Endothelial cell of umbilical vein (primary cell): ENCODE measurements at regions not wholly inside any gene's neighbourhood (a gene's known extent, or its start where the extent isn't known, plus 50 kb on each side); places are given as distances from the start of the nearest gene placed in this dataset.
"Not testable (repeated sequence)": the region's sequence is repeated elsewhere in the genome, so short reads cannot be mapped to it uniquely, and the experiment has no call there.

Source experiments
- BruUV-seq: library from RNA; stranded (reverse); fragments of 400-500 nt; replicated peaks from 2 replicates; lab custom pipeline; 2021; lab: Mats Ljungman, UMichigan
- CTCF ChIA-PET: fragments of 300-600, 350-600 bp; sonication (Branson Sonifier 250); formaldehyde crosslinking; loops from one replicate; lab custom pipeline; 2021; ENCODE audit warnings: antibody characterized with exemption, inconsistent platforms; lab: Charles Lee
- POLR2A ChIA-PET: fragments of 300-600, 350-600 bp; sonication (Branson Sonifier 250); formaldehyde crosslinking; loops from one replicate; lab custom pipeline; 2021; ENCODE audit warnings: antibody characterized with exemption, inconsistent platforms; lab: Charles Lee
- DNase-seq: peaks from one replicate; pipeline ENCODE4 v3.0.0-alpha.2; 2011; ENCODE audit warnings: low read depth, low spot score
- FAIRE-seq: peaks from 2 replicates; lab custom pipeline; 2011; peaks lifted over from hg19 to GRCh38; lab: Jason Lieb, UNC
- H2AFZ ChIP-seq: 2 replicates; pipeline ENCODE4 v1.6.0; 2012; ENCODE audit warnings: low read depth, low read length, control low read depth, inconsistent platforms
- H3K27ac ChIP-seq: 2 replicates; pipeline ENCODE4 v1.5.1; 2011; ENCODE audit warnings: low read depth, mild to moderate bottlenecking, control low read depth, low read length, moderate library complexity; ENCODE audit not compliant: insufficient read depth
- H3K27me3 ChIP-seq, 2 experiments: 2 replicates each; pipeline versions ENCODE4 v1.6.0 to v1.6.1; 2011; ENCODE audit warnings: low read length in 2 of 2, mixed read lengths in 1 of 2; ENCODE audit not compliant: control insufficient read depth in 2 of 2, insufficient read depth in 2 of 2
- H3K36me3 ChIP-seq, 2 experiments: 2 replicates in 1 of 2; 3 replicates in 1 of 2; pipeline ENCODE4 v1.5.1; 2011; ENCODE audit warnings: low read length in 2 of 2, mild to moderate bottlenecking in 1 of 2, moderate library complexity in 1 of 2; ENCODE audit not compliant: control insufficient read depth in 2 of 2, insufficient read depth in 2 of 2; ENCODE audit errors: extremely low read depth in 1 of 2
- H3K4me1 ChIP-seq: 3 replicates; pipeline ENCODE4 v1.5.1; 2011; ENCODE audit warnings: mild to moderate bottlenecking, low read length; ENCODE audit not compliant: control insufficient read depth, insufficient read depth; ENCODE audit errors: extremely low read depth
- H3K4me2 ChIP-seq: 2 replicates; pipeline ENCODE4 v1.6.1; 2011; ENCODE audit warnings: low read length, control low read depth, mixed read lengths; ENCODE audit not compliant: insufficient read depth
- H3K4me3 ChIP-seq, 3 experiments: fragments of 200-600 bp in 1 of 3; sonication (generic), shearing (Covaris generic) in 1 of 3; replicated peaks in 1 of 3; 2 replicates each; pipeline ENCODE4 v1.5.1; 2011 to 2016; ENCODE audit warnings: control low read depth in 3 of 3, low read length in 3 of 3, mild to moderate bottlenecking in 2 of 3, inconsistent platforms in 1 of 3, low read depth in 1 of 3, moderate library complexity in 1 of 3; ENCODE audit not compliant: insufficient read depth in 1 of 3
- H3K79me2 ChIP-seq: 2 replicates; pipeline ENCODE4 v1.6.0; 2012; ENCODE audit warnings: low read length, inconsistent platforms; ENCODE audit not compliant: control insufficient read depth, insufficient read depth
- H3K9ac ChIP-seq: replicated peaks from 2 replicates; pipeline ENCODE3; 2011; ENCODE audit warnings: low read length, control low read depth; ENCODE audit not compliant: insufficient read depth; ENCODE audit errors: extremely low read depth
- H3K9me1 ChIP-seq: replicated peaks from 3 replicates; pipeline ENCODE4 v1.6.0; 2011; ENCODE audit warnings: mild to moderate bottlenecking, low read length; ENCODE audit not compliant: control insufficient read depth, insufficient read depth; ENCODE audit errors: extremely low read depth
- H3K9me3 ChIP-seq: replicated peaks from 2 replicates; pipeline ENCODE4 v1.5.1; 2012; ENCODE audit warnings: low read length, inconsistent platforms; ENCODE audit not compliant: control insufficient read depth, insufficient read depth
- H4K20me1 ChIP-seq: replicated peaks from 2 replicates; pipeline ENCODE3; 2011; ENCODE audit warnings: mild to moderate bottlenecking, low read length; ENCODE audit not compliant: control insufficient read depth, insufficient read depth; ENCODE audit errors: extremely low read depth
- EZH2 ChIP-seq: IDR thresholded peaks from 2 replicates; pipeline ENCODE4 v1.6.1; 2012; ENCODE audit warnings: borderline replicate concordance, low read depth, mild to moderate bottlenecking, moderate library complexity, low read length, inconsistent platforms; ENCODE audit not compliant: severe bottlenecking
- FOS ChIP-seq: IDR thresholded peaks from 2 replicates; pipeline ENCODE4 v1.6.1; 2011; ENCODE audit warnings: mild to moderate bottlenecking, low read length, moderate library complexity, borderline replicate concordance; ENCODE audit not compliant: insufficient read depth
- GATA2 ChIP-seq: IDR thresholded peaks from 2 replicates; pipeline ENCODE4 v1.7.0; 2011; ENCODE audit warnings: low read depth, mild to moderate bottlenecking, moderate library complexity, mixed read lengths, low read length; ENCODE audit not compliant: insufficient read length, insufficient read depth
- JUN ChIP-seq: IDR thresholded peaks from 2 replicates; pipeline ENCODE4 v1.6.1; 2011; ENCODE audit warnings: borderline replicate concordance, low read depth; ENCODE audit not compliant: insufficient read length, insufficient read depth
- MYC ChIP-seq: IDR thresholded peaks from one replicate; pipeline ENCODE4 v1.6.1; 2011; ENCODE audit warnings: mild to moderate bottlenecking, low read depth, low read length
- POLR2AphosphoS5 ChIP-seq: IDR thresholded peaks from 2 replicates; pipeline ENCODE4 v1.6.1; 2012; ENCODE audit warnings: low read depth, mild to moderate bottlenecking, control low read depth, low read length, moderate library complexity; ENCODE audit not compliant: insufficient read depth
- dilution Hi-C: fragments of 300-500 bp; cut with MboI; formaldehyde crosslinking; loops from one replicate; pipeline ENCODE4 v1.15.0; 2019; ENCODE audit warnings: low sequenced_read_pairs; ENCODE audit not compliant: extremely low pct_ligation_motif_present
- intact Hi-C: fragments of 100-400 bp; cut with micrococcal nuclease; formaldehyde crosslinking; loops from one replicate; pipeline ENCODE4 v1.10.0; 2022

GRCh38 chr1:79488572-79489121, 482.1 kb upstream of the ADGRL4 start:
- H3K9me1 ChIP-seq, FAIRE-seq, H3K4me1 ChIP-seq, BruUV-seq, dilution Hi-C loops, H3K79me2 ChIP-seq, H3K4me3 ChIP-seq, H4K20me1 ChIP-seq, H3K27ac ChIP-seq, H2AFZ ChIP-seq, H3K27me3 ChIP-seq, POLR2A ChIA-PET, DNase-seq, H3K9ac ChIP-seq, H3K9me3 ChIP-seq, H3K36me3 ChIP-seq, H3K4me2 ChIP-seq, CTCF ChIA-PET: not testable (repeated sequence)
- intact Hi-C loops: loop anchor here (5.0 kb wide), 1 partner anchor 651 kb away; no protein-coding TSS in a partner anchor

GRCh38 chr1:79478728-79479373, 472.3 kb upstream of the ADGRL4 start:
- no peak overlapping the region for H3K9ac ChIP-seq
- POLR2A ChIA-PET: no interaction called here
- H3K9me3 ChIP-seq: no peaks in the 10 kb centered on the region
- intact Hi-C loops: no loop called here
- DNase-seq (no peak), FAIRE-seq (no peak)
- no peaks in the 10 kb centered on the region for H3K9me1 ChIP-seq
- H3K27me3 ChIP-seq: no peaks in the 10 kb centered on the region
- H3K79me2 ChIP-seq: no peaks in the 10 kb centered on the region
- H3K36me3 ChIP-seq: no peaks in the 10 kb centered on the region
- H3K27ac ChIP-seq: no peak overlapping the region
- dilution Hi-C loops: no loop called here
- no peaks in the 10 kb centered on the region for H4K20me1 ChIP-seq
- no peak overlapping the region for H2AFZ ChIP-seq
- no peak overlapping the region for H3K4me2 ChIP-seq
- CTCF ChIA-PET: no interaction called here
- no peak for TF ChIP-seq POLR2AphosphoS5
- TF ChIP-seq EZH2: no peak
- no peak for TF ChIP-seq FOS
- no peak for TF ChIP-seq GATA2
- no peak for TF ChIP-seq JUN
- no peak for TF ChIP-seq MYC
- no TSS peak for BruUV-seq
- H3K4me3 ChIP-seq: no peak overlapping the region
- H3K4me1 ChIP-seq: no peaks in the 10 kb centered on the region
